PC-3 (cell line): ENCODE measurements at regions not wholly inside any gene's neighbourhood (a gene's known extent, or its start where the extent isn't known, plus 50 kb on each side); places are given as distances from the start of the nearest gene placed in this dataset.

ENCODE experiments used
- ATAC-seq: fragments of 200-7000 bp; cut with Tn5 transposase; 2 replicates; pipeline ENCODE4 v1.9.1; 2020; ENCODE audit warnings: mild to moderate bottlenecking, moderate library complexity
- BruUV-seq: library from RNA; stranded (reverse); fragments of 400-500 nt; replicated peaks from 2 replicates; lab custom pipeline; 2021; lab: Mats Ljungman, UMichigan
- CTCF ChIA-PET: fragments of 300-600 bp; sonication (Branson Sonifier 250); formaldehyde crosslinking; loops from one replicate; lab custom pipeline; 2022; ENCODE audit warnings: antibody characterized with exemption; lab: Charles Lee
- POLR2A ChIA-PET: fragments of 300-600 bp; sonication (Branson Sonifier 250); formaldehyde crosslinking; loops from one replicate; lab custom pipeline; 2022; ENCODE audit warnings: antibody characterized with exemption; ENCODE audit not compliant: unreplicated experiment; lab: Charles Lee
- DNase-seq: peaks from one replicate; pipeline ENCODE4 v3.0.0-alpha.2; 2015
- H2AFZ ChIP-seq: fragments of 300-600 bp; sonication (generic); 2 replicates; pipeline ENCODE4 v1.6.0; 2016; ENCODE audit warnings: antibody characterized with exemption, low read length
- H3F3A ChIP-seq: fragments of 300-600 bp; sonication (generic); one replicate; pipeline ENCODE4 v1.6.0; 2017; ENCODE audit warnings: antibody characterized with exemption, low read length, control low read depth, mild to moderate bottlenecking; ENCODE audit not compliant: unreplicated experiment
- H3K27ac ChIP-seq: fragments of 300-600 bp; sonication (generic); 2 replicates; pipeline ENCODE4 v1.5.1; 2016; ENCODE audit warnings: mild to moderate bottlenecking, low read length
- H3K27me3 ChIP-seq: fragments of 300-600 bp; sonication (generic); 2 replicates; pipeline ENCODE4 v1.6.1; 2016; ENCODE audit warnings: low read length, mixed read lengths
- H3K36me3 ChIP-seq: fragments of 300-600 bp; sonication (generic); 2 replicates; pipeline ENCODE4 v1.6.1; 2016; ENCODE audit warnings: low read depth, mixed run types, low read length, mixed read lengths
- H3K4me1 ChIP-seq: fragments of 300-600 bp; sonication (generic); 2 replicates; pipeline ENCODE4 v1.5.1; 2016; ENCODE audit warnings: low read length; ENCODE audit not compliant: insufficient read depth
- H3K4me2 ChIP-seq: fragments of 300-600 bp; sonication (generic); 2 replicates; pipeline ENCODE4 v1.6.0; 2016; ENCODE audit warnings: low read length
- H3K4me3 ChIP-seq: fragments of 300-600 bp; sonication (generic); 2 replicates; pipeline ENCODE4 v1.5.1; 2016; ENCODE audit warnings: mild to moderate bottlenecking, low read length, mixed read lengths
- H3K79me2 ChIP-seq: fragments of 300-600 bp; sonication (generic); 2 replicates; pipeline ENCODE4 v1.6.1; 2017; ENCODE audit warnings: low read length, mixed read lengths
- H3K9ac ChIP-seq: fragments of 300-600 bp; sonication (generic); 2 replicates; pipeline ENCODE4 v1.6.0; 2016; ENCODE audit warnings: mild to moderate bottlenecking, low read length
- H3K9me2 ChIP-seq: fragments of 300-600 bp; sonication (generic); replicated peaks from 2 replicates; pipeline ENCODE4 v1.6.1; 2016; ENCODE audit warnings: mixed run types, low read length, mixed read lengths
- H3K9me3 ChIP-seq: fragments of 300-600 bp; sonication (generic); 2 replicates; pipeline ENCODE4 v1.6.1; 2016; ENCODE audit warnings: low read length, mixed read lengths
- H4K20me1 ChIP-seq: fragments of 300-600 bp; sonication (generic); 2 replicates; pipeline ENCODE4 v1.6.1; 2016; ENCODE audit warnings: low read length, mixed read lengths
- EZH2 ChIP-seq: fragments of 300-600 bp; sonication (generic); IDR thresholded peaks from one replicate; pipeline ENCODE4 v1.6.1; 2017; ENCODE audit warnings: antibody characterized with exemption, mild to moderate bottlenecking, low read length; ENCODE audit not compliant: unreplicated experiment
- EZH2phosphoT487 ChIP-seq: fragments of 300-600 bp; sonication (generic); IDR thresholded peaks from 2 replicates; pipeline ENCODE4 v1.6.1; 2018; ENCODE audit warnings: mild to moderate bottlenecking, antibody characterized with exemption, low read length, borderline replicate concordance
- intact Hi-C: fragments of 100-400 bp; cut with micrococcal nuclease; formaldehyde crosslinking; loops from 2 replicates; pipeline ENCODE4 v1.9.0; 2023
- TF ChIP-seq, protein P1 (sequence below): fragments of 300-600 bp; sonication (generic); conservative IDR thresholded peaks from 2 replicates; pipeline ENCODE4 v1.5.1; 2017; ENCODE audit warnings: antibody characterized with exemption, low read depth, mild to moderate bottlenecking, low read length

- no TSS peak for BruUV-seq
- Histone ChIP-seq H3K4me2 (no peak overlapping the region), H3K79me2 (no peaks in the 10 kb centered on the region), H3K9ac (no peak overlapping the region), H3K9me2 (no peaks in the 10 kb centered on the region), H4K20me1 (no peaks in the 10 kb centered on the region), H2AFZ (no peak overlapping the region), H3F3A (no peaks in the 10 kb centered on the region), H3K4me3 (no peak overlapping the region), H3K4me1 (no peaks in the 10 kb centered on the region), H3K27me3 (no peaks in the 10 kb centered on the region), H3K36me3 (no peaks in the 10 kb centered on the region), H3K27ac (no peak overlapping the region), H3K9me3 (no peaks in the 10 kb centered on the region)
- DNase-seq (no peak), ATAC-seq (no peak)
- ChIA-PET CTCF (no interaction called here), POLR2A (no interaction called here)
- no peak for TF ChIP-seq EZH2phosphoT487
- TF ChIP-seq EZH2: no peak
- TF ChIP-seq, protein P1, sequence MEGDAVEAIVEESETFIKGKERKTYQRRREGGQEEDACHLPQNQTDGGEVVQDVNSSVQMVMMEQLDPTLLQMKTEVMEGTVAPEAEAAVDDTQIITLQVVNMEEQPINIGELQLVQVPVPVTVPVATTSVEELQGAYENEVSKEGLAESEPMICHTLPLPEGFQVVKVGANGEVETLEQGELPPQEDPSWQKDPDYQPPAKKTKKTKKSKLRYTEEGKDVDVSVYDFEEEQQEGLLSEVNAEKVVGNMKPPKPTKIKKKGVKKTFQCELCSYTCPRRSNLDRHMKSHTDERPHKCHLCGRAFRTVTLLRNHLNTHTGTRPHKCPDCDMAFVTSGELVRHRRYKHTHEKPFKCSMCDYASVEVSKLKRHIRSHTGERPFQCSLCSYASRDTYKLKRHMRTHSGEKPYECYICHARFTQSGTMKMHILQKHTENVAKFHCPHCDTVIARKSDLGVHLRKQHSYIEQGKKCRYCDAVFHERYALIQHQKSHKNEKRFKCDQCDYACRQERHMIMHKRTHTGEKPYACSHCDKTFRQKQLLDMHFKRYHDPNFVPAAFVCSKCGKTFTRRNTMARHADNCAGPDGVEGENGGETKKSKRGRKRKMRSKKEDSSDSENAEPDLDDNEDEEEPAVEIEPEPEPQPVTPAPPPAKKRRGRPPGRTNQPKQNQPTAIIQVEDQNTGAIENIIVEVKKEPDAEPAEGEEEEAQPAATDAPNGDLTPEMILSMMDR: no peak
- intact Hi-C loops: no loop called here
These were observed 104.0 kb downstream of the EDN1 start for GRCh38 chr6:12394170-12394569.

GRCh38 chr6:12395898-12396297 is 105.7 kb downstream of the EDN1 start:
- Histone ChIP-seq H3K4me3 (no peak overlapping the region), H3K9me2 (no peaks in the 10 kb centered on the region), H3K4me2 (no peak overlapping the region), H4K20me1 (no peaks in the 10 kb centered on the region), H2AFZ (no peak overlapping the region), H3K9ac (no peak overlapping the region), H3K9me3 (no peaks in the 10 kb centered on the region), H3K79me2 (no peaks in the 10 kb centered on the region), H3K27me3 (no peaks in the 10 kb centered on the region), H3K4me1 (no peaks in the 10 kb centered on the region), H3K36me3 (no peaks in the 10 kb centered on the region), H3F3A (no peaks in the 10 kb centered on the region), H3K27ac (no peak overlapping the region)
- BruUV-seq: no TSS peak
- intact Hi-C loops: loop anchor here (1.0 to 5.0 kb wide), 2 partner anchors 106 to 207 kb away; no protein-coding TSS in a partner anchor
- ChIA-PET POLR2A (no interaction called here), CTCF (interaction anchor here (0.8 kb wide), 1 partner anchor 110 kb away, joined by 4 read pairs; no protein-coding TSS in a partner anchor)
- ATAC-seq (no peak), DNase-seq (peak; percentile 24)
- TF ChIP-seq EZH2 (no peak), EZH2phosphoT487 (no peak)
- TF ChIP-seq, protein P1: peak; percentile 63

- Histone ChIP-seq H3K9ac (no peak overlapping the region), H3K4me2 (no peak overlapping the region), H3K27ac (no peak overlapping the region), H3K4me1 (peaks cover 15% of the 10 kb centered on the region), H3K4me3 (no peak overlapping the region), H3K36me3 (no peaks in the 10 kb centered on the region), H3K9me2 (no peaks in the 10 kb centered on the region), H3F3A (no peaks in the 10 kb centered on the region), H2AFZ (no peak overlapping the region), H4K20me1 (no peaks in the 10 kb centered on the region), H3K9me3 (no peaks in the 10 kb centered on the region), H3K27me3 (no peaks in the 10 kb centered on the region), H3K79me2 (no peaks in the 10 kb centered on the region)
- no peak for ATAC-seq
- POLR2A ChIA-PET: no interaction called here
- no TSS peak for BruUV-seq
- intact Hi-C loops: loop anchor here (5.0 kb wide), 1 partner anchor 771 kb away; no protein-coding TSS in a partner anchor
- CTCF ChIA-PET: no interaction called here
- no peak for DNase-seq
- TF ChIP-seq EZH2: no peak
These were observed 111.0 kb downstream of the EDN1 start for GRCh38 chr6:12401200-12401599.
